HEK293T (cell line): ENCODE measurements at regions not wholly inside any gene's neighbourhood (a gene's known extent, or its start where the extent isn't known, plus 50 kb on each side); places are given as distances from the start of the nearest gene placed in this dataset.

Experiments
- BHLHE40 ChIP-seq: fragments of 450-650 bp; IDR thresholded peaks from 2 replicates; pipeline ENCODE4 v1.6.1; 2016; ENCODE audit warnings: mild to moderate bottlenecking, moderate library complexity, borderline replicate concordance
- ELF4 ChIP-seq: fragments of 450-650 bp; IDR thresholded peaks from 2 replicates; pipeline ENCODE4 v1.6.1; 2017; ENCODE audit warnings: antibody characterized with exemption
- FOXA1 ChIP-seq: fragments of 450-650 bp; IDR thresholded peaks from 2 replicates; pipeline ENCODE4 v1.6.1; 2016; ENCODE audit warnings: mild to moderate bottlenecking
- FOXM1 ChIP-seq: fragments of 450-650 bp; IDR thresholded peaks from 2 replicates; pipeline ENCODE4 v1.6.1; 2017; ENCODE audit warnings: mild to moderate bottlenecking, borderline replicate concordance
- L3MBTL2 ChIP-seq: fragments of 450-650 bp; conservative IDR thresholded peaks from 2 replicates; pipeline ENCODE4 v1.6.1; 2016; ENCODE audit warnings: mild to moderate bottlenecking
- LEF1 ChIP-seq: fragments of 450-650 bp; IDR thresholded peaks from 2 replicates; pipeline ENCODE4 v1.6.1; 2017; ENCODE audit warnings: mild to moderate bottlenecking, borderline replicate concordance
- NFRKB ChIP-seq: fragments of 450-650 bp; IDR thresholded peaks from 2 replicates; pipeline ENCODE4 v1.6.1; 2016; ENCODE audit warnings: mild to moderate bottlenecking, moderate library complexity
- SUZ12 ChIP-seq: fragments of 450-650 bp; IDR thresholded peaks from 2 replicates; pipeline ENCODE4 v1.6.1; 2016; ENCODE audit warnings: mild to moderate bottlenecking
- ZNF384 ChIP-seq: fragments of 450-650 bp; IDR thresholded peaks from 2 replicates; pipeline ENCODE4 v1.6.1; 2016

DNA sequence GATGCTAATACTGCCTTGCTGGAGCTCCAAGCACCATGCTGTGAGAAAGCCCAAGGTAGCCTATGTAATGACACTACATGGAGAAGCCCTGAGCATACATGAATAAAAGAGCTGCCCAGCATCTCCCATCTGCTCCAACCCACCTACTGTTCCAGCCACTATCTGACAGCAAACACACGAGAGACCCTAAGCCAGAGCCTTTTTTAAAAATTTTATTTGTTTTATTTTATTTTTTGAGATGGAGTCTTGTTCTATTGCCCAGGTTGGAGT lies 95.2 kb upstream of the PRICKLE1 start:
- TF ChIP-seq ELF4 = no peak
- TF ChIP-seq LEF1 = no peak
- no peak for TF ChIP-seq ZNF384
- TF ChIP-seq BHLHE40 = no peak
- no peak for TF ChIP-seq FOXA1
- no peak for TF ChIP-seq FOXM1
- TF ChIP-seq SUZ12 = no peak
- no peak for TF ChIP-seq L3MBTL2
- TF ChIP-seq NFRKB = no peak
